Kidney (tissue), 13 donors: ENCODE measurements at regions not wholly inside any gene's neighbourhood (a gene's known extent, or its start where the extent isn't known, plus 50 kb on each side); places are given as distances from the start of the nearest gene placed in this dataset.

Source experiments
- DNase-seq, 5 donors: peaks; one replicate each; pipeline ENCODE4 v3.0.0-alpha.2; 2013 to 2020
- FAIRE-seq: peaks from 2 replicates; lab custom pipeline; 2012; peaks lifted over from hg19 to GRCh38; lab: Jason Lieb, UNC
- H3K27ac ChIP-seq, 2 donors: one replicate each; pipeline ENCODE4 v1.7.0; 2013; ENCODE audit warnings: low read depth in 2 of 2, low read length in 2 of 2, inconsistent platforms in 1 of 2
- H3K27me3 ChIP-seq: one replicate; pipeline ENCODE4 v1.7.1; 2013; ENCODE audit warnings: low read length, inconsistent platforms; ENCODE audit not compliant: control insufficient read depth, insufficient read depth
- H3K36me3 ChIP-seq, 3 donors: one replicate each; pipeline versions ENCODE4 v1.7.0 to v1.7.1; 2013; ENCODE audit warnings: low read length in 3 of 3, control low read depth in 1 of 3, inconsistent platforms in 1 of 3; ENCODE audit not compliant: insufficient read depth in 3 of 3, control insufficient read depth in 2 of 3
- H3K4me1 ChIP-seq, 3 donors: one replicate each; pipeline versions ENCODE4 v1.7.0 to v1.7.1; 2013; ENCODE audit warnings: low read length in 3 of 3, inconsistent platforms in 1 of 3, low read depth in 1 of 3; ENCODE audit not compliant: control insufficient read depth in 2 of 3, insufficient read depth in 2 of 3
- H3K4me3 ChIP-seq, 3 donors: one replicate each; pipeline versions ENCODE4 v1.7.0 to v1.8.1; 2013; ENCODE audit warnings: low read length in 3 of 3, control low read depth in 1 of 3, inconsistent platforms in 1 of 3
- H3K9ac ChIP-seq, 3 donors: one replicate each; pipeline versions ENCODE4 v1.7.0 to v1.7.1; 2013; ENCODE audit warnings: low read length in 3 of 3, control low read depth in 1 of 3, inconsistent platforms in 1 of 3
- H3K9me3 ChIP-seq, 3 donors: one replicate each; pipeline versions ENCODE4 v1.7.0 to v1.7.1; 2013; ENCODE audit warnings: low read length in 3 of 3, control low read depth in 1 of 3, inconsistent platforms in 1 of 3; ENCODE audit not compliant: control insufficient read depth in 2 of 3, insufficient read depth in 1 of 3
- CTCF ChIP-seq: IDR thresholded peaks from 3 replicates; pipeline ENCODE4 v1.5.1; 2012; ENCODE audit warnings: mild to moderate bottlenecking, moderate library complexity, borderline replicate concordance; ENCODE audit not compliant: insufficient read depth; ENCODE audit errors: extremely low read depth
- intact Hi-C: fragments of 100-400 bp; cut with DNase I; formaldehyde crosslinking; loops from one replicate; pipeline ENCODE4 v1.11.1; 2022
- donor health status: control.
- donor health status: control.
- donor health status: control.
- donor health status: control.
- donor health status: control.
- donor health status: DM: yes; HTN: yes; CAD: no.
- donor health status: Normal renal cell carcinoma (clear cell type).

GRCh38 chr3:16807391-16807790 lies 77.4 kb upstream of the PLCL2 start:
- FAIRE-seq (no peak), DNase-seq (no peak)
- intact Hi-C loops, result no loop called here
- H3K9ac ChIP-seq, result no peak overlapping the region
- no peaks in the 10 kb centered on the region for H3K27me3 ChIP-seq
- TF ChIP-seq CTCF, result no peak
- no peaks in the 10 kb centered on the region for H3K9me3 ChIP-seq
- H3K27ac ChIP-seq, result no peak overlapping the region
- no peak overlapping the region for H3K4me3 ChIP-seq
- H3K36me3 ChIP-seq, result no peaks in the 10 kb centered on the region
- no peaks in the 10 kb centered on the region for H3K4me1 ChIP-seq

- Histone ChIP-seq H3K36me3 (no peaks in the 10 kb centered on the region), H3K9me3 (no peaks in the 10 kb centered on the region), H3K4me3 (no peak overlapping the region), H3K4me1 (no peaks in the 10 kb centered on the region), H3K27me3 (no peaks in the 10 kb centered on the region), H3K9ac (no peak overlapping the region), H3K27ac (no peak overlapping the region)
- no peak for DNase-seq
- TF ChIP-seq CTCF, result no peak
- intact Hi-C loops, result no loop called here
- no peak for FAIRE-seq
Observed at GRCh38 chr3:16808393-16809107, 76.2 kb upstream of the PLCL2 start.

- no peak for FAIRE-seq
- Histone ChIP-seq H3K27ac (no peak overlapping the region), H3K9me3 (no peaks in the 10 kb centered on the region), H3K9ac (no peak overlapping the region), H3K4me1 (no peaks in the 10 kb centered on the region), H3K36me3 (no peaks in the 10 kb centered on the region), H3K27me3 (no peaks in the 10 kb centered on the region), H3K4me3 (no peak overlapping the region)
- TF ChIP-seq CTCF, result no peak
- intact Hi-C loops, result no loop called here
- DNase-seq, result no peak
Observed at GRCh38 chr3:16809482-16809881, 75.3 kb upstream of the PLCL2 start.

GRCh38 chr3:16809993-16810392 lies 74.8 kb upstream of the PLCL2 start:
- Histone ChIP-seq H3K4me1 (no peaks in the 10 kb centered on the region), H3K36me3 (no peaks in the 10 kb centered on the region), H3K4me3 (no peak overlapping the region), H3K9ac (no peak overlapping the region), H3K27ac (no peak overlapping the region), H3K9me3 (no peaks in the 10 kb centered on the region), H3K27me3 (no peaks in the 10 kb centered on the region)
- intact Hi-C loops, result no loop called here
- DNase-seq, result no peak
- FAIRE-seq, result no peak
- TF ChIP-seq CTCF, result no peak
